HG03103 (cell line): ENCODE measurements at regions not wholly inside any gene's neighbourhood (a gene's known extent, or its start where the extent isn't known, plus 50 kb on each side); places are given as distances from the start of the nearest gene placed in this dataset.

Experiments used
- ATAC-seq: cut with Tn5 transposase; IDR thresholded peaks from one replicate; pipeline ENCODE4 v1.9.1; 2021; ENCODE audit warnings: low read depth; ENCODE audit not compliant: unreplicated experiment

DNA sequence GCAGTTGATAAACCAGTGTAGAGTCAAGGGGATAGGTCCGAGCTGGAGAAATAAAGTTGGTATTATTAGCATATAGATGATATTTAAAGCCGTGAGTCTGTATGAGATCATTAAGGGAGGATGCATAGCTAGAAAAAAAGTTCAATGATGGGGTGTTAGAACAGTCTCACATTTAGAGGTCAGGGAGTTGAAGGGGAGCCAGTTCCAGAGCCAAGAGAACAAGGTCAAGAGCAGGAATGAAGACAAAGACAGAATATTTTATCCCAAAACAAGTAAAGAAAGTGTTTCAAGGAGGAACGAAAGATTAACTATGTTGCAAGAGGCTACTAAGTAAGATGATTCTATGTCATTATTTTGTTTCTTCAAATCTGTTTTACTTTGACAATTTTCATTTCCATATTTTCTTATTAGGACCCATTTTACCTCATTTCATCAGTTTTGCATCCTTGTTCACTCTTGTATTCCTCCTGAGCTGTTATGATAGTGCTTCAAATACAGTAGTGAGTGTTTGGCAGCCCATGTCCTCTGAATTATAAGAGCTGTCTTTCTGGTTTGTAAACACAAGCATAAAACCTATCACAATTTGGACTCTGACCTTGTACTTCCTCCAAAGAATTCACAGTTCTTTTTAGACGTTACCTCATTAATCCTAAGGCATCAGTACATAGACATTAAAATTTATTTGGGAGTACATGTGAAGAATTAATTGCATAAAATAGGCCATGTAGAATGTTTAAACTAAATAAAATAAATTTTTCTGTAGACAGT is 695.7 kb upstream of the NECTIN3 start:
- ATAC-seq, result no peak

DNA sequence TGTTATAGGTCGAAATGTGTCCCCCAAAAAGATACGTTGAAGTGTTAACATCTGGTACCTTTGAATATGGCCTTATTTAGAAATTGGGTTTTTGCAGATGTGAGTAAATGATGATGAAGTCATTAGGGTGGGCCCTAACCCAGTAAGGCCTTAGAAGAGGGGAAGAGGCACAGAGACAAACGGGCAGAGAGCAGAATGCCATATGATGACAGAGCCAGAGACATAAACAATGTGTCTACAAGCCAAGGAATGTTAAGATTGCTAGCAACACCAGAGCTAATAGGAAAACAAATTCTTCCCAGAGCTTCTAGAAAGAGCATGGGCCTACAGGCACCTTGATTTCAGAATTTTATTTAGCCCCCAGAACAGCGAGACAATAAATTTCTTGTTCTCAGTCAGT is 693.1 kb upstream of the NECTIN3 start:
- no peak for ATAC-seq

DNA sequence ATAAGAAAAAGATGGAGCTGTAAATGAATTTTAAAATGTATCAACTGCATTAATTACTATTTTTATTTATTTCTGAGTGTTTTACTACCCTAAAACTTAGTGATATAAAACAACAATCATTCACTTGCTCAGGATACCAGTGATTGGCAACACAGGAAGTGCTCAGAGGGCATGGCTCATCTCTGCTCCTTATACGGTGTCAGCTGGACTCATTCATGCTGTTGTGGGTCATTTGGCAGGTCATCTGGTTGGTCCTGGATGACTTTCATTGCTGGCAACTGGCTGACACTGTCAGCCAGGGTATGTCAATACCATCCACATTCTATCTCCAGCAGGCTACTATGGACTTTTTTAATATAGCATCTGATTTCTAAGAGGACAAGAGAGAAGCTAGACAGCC is 689.6 kb upstream of the NECTIN3 start:
- ATAC-seq, result no peak

DNA sequence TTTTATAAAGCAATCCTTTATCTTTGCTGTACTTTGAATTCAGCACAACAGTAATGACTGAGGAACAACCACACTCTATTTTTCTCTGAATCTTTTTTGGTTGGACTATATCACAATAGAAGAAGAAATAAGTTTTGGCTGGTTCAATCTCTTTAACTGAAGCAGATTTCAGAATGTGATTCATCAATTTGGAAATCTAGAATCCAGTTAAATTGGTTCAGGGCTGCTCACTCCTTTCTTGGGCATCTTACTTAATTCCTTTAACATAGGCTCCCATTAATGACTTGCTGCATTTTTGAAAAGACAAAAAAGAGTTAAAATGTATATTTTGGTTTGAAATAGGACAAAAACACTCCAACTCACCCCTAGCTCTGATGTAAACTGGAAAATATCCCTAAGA is 688.3 kb upstream of the NECTIN3 start:
- ATAC-seq, result no peak

DNA sequence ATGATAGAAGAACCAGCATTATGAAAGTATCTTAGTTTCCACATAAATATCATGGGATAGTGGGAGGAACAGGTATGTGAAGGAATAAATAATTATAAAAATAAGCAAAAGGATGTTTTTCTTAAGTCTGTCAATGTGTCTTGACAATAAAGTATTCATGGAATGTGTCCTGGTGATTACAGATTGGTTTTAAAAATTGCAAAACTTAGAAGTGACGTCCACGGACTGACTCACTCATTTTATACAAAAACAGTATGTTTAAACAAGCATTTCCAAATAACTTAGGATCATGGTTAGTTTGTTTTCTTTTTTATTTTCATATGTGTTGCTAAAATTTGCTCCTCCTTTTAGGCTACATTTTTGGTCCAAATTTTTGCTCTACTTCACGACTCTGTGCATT is 687.0 kb upstream of the NECTIN3 start:
- no peak for ATAC-seq

DNA sequence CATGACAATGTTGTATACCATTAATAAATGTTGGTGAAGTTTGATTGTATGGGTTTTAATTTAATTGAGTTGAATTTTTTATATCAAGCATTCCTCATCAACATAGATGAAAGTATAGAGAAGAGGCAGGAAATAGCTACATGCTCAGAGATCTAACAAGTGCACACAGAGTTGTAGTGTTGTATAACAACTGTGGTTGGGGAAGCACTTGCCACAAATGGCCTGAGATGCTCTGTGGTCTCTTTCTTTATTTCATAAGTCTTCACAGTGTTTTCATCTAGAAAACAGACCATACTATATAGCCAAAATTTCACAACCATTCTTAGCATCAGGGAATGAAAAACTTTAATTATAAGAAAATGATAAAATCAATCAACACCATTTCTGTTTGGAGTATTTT is 682.6 kb upstream of the NECTIN3 start:
- ATAC-seq, result no peak

DNA sequence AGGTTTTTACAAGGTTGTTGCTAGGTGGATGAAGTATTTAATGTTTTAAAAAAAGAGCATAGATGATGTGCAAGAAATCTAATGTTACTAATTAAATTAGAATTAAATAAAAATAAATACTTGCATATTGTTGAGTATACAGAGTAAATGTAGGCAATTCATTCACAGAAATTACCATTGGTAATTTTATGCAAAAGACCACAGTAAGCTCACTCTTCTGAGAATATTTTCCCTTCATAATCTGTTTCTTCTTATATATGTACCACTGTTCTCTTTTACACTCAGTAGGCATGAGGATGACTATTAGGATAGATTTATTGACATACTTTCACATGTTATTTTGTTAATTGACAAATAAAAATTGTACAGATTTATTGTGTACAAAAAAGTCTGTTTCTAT is 681.2 kb upstream of the NECTIN3 start:
- no peak for ATAC-seq

DNA sequence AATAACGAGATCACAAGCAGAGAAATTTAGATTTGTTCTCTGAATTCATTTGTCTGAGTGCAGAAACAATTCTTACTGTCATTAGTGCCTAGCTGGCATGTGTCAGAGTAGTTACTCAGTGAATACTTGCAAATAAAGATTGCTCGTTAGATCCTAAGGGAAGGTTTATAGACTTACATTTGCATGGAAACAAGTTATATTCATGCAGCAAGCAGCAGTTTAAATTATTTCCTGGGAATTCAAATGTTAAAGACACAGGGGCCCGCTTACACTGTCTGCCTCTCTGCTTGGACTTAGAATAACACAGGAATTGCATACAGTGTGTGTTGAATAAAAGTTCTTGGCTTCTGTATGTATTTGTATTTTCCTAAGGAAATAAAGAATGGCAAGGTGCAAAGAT is 680.6 kb upstream of the NECTIN3 start:
- no peak for ATAC-seq

DNA sequence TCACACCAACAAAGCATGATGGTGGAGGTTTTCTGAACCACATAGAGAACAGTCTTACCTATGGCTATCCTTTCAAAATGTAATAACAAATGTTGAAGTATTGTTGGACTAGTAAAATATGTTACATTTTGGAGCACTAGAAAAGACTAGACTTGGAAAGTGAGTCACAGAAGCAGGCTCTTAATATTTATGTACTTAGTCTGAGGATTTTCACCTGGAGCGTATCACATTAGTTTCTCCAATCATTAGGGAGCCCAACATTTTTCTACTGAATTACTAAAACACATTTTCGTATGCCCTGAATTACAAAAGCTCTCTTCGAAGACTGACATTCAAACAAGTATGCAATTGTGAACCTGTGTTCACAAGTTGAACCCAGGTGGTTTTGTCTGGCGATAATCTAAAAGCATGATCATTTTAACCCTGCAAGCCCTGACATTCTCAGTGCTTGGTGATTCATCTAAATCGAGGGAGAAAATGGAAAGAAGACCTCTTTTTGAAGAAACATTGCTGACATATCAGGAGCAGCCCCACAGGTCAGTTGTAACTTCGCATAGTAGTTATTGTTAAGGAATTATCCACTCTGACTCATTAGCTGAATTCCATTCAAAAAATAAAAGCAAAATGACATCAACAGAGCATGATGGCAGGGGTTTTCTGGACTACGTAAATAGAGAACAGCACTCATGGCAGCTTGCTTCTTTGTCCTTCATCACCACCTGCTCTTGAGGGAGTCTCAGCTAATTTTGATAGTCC is 679.8 kb upstream of the NECTIN3 start:
- no peak for ATAC-seq

DNA sequence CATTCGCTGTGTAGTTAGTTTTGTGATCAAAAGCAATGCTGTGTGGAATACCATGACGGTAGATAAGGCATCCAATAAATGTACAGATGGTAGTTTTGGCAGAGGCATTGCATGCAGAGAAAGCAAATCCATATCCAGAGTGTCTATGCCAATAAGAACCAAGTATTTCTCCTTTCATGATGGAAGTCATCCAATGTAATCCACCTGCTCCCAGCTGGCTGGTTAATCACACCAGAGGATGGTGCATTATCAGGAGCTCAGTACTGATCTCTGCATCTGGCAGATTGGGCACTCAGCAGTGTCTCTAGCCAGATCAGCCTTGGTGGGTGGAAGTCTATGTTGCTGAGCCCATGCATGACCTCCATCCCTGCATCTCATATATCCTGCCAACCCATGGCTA is 677.7 kb upstream of the NECTIN3 start:
- no peak for ATAC-seq

DNA sequence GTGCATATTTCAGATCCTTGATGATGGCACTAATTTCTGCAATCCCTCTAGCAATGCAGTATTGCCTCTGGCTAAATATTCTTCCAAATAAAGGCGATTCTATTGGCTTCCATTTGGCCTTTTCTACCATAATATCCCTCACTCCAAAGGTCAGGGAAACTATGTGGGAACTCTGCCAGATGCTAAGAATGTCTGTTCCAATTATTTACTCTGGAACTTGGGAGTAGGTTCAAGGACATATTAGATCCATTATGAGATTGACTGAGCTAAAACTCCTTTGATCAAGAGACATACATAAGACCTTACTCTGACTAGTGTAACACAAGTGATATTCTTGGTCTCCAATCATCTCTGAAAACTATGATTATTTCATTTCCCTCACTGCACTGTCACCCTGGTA is 674.5 kb upstream of the NECTIN3 start:
- no peak for ATAC-seq

DNA sequence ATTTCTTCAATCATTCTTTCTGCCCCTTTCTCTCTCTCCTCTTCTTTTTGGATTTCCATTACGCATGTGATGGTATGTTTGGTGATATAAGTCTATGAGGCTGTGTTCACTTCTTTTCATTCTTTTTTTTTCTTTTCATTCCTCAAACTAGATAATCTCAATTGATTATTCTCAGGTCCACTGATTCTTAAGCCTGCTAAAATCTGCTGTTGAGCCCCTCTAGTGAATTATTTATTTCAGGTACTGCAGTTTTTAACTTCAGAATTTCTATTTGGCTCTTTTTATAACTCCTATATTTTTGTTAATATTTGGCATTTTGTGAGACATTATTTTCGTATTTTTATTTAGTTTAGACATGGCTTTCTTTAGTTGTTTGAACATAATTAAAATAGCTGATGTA is 671.3 kb upstream of the NECTIN3 start:
- no peak for ATAC-seq

DNA sequence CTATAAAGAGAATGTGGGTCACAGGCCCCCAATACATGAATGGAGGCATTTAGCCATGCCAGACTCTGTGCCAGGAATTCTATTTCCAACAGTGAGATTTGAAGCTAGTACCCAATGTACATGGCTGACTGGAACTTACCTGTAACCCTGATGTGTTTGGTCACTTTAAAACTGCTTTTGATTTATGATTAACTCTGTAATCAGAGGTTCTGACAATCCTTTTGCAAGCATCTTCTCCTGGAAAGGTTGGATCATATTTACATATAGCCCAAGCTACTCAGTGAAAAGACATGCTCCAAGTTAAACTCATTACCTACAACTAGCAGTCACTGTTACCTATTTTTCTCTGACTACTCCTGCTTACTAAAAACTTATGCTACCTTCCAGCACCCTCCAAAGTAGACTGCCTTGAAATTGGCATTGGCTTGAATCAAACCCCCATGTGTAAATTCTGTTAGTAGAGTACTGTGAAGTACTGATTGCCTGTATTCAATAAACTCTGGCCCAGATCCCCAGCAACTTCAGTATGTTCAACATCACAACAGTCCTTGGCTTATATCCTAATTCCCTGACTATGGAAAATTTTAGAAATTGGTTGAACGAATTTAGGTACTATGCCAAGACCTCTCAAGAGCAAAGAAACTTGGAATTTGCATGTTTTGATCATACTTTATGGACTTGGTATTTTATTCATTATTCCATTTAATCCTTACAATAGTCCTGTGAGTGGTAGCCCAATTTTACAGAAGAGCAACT is 665.6 kb upstream of the NECTIN3 start:
- ATAC-seq, result no peak

DNA sequence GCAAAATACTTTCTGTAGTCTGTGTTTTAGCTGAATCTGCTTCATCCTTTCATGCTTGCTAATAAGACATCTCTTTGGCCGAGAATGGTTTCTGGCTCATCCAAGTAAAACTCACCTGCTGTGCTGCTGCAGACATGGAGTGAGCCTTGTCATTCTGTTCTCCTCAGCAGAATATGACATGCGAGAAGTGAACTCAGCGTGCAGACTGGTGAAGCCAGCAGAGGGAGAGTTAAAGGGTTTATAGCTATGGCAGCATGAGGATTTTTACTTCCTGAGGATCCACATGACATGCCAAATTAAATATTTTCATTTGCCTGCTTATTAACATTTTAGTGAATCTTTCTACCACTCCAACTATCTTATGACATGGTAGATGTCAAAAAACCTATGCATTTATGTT is 658.4 kb upstream of the NECTIN3 start:
- ATAC-seq, result no peak

DNA sequence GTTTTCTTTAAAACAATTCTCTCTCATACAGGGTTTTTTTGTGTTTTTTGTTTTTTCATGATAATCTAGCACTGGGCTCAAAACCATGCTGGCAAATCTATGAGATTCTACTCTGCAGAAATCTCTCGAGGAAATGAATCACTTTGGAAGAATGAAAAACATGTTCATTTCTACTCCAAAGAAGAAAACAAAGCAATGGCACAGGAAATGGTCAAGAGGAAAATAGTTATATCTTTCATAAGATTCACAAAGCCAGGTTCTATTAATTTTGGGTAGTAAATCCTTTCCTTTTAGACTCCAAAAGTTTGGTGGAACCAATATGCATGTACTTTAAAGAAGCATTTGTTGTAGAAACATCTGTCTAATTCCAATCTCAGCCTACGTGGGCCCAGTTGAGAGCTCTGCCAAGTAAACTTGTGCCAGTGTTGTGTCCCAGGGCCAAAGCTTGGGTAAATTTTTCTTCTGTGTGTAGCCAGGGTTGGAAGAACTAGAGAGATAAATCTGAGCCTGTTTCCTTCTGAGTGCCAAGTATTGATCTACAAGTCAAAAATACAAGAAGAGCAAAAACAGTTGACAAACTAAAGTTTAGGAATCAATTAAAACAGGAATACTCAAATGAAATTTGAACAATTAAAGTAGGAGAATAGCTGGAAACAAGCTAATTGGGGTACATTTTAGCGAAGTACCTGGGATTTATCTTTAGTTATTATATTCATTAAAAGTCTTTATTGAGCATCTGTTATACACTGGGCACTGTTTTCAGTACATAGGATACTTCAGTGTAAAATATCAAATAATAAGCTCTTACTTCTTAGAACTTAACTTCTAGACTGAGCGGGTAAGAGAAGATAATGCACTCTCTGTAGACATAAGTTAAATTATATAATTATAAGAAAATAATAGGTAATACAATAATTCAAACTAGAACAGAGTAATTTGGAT is 657.5 kb upstream of the NECTIN3 start:
- no peak for ATAC-seq

DNA sequence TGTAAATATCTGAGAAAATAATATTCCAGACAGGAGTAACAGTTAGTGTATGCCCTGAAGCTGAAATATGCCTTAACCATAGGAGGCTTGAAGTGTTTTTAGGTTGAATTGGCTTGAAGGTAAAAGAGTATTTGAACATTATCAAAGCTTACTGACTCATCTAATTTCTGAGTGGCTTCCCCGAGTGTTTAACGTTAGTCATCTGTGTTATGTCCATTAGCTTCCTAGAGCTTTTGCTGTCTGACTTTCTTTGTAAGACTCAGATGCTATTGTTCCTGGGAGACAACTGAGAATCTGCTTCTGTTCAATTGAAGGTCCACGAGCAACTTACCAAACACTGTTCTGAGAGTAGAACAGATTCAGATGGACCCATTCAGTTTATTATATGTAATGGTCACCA is 656.8 kb upstream of the NECTIN3 start:
- no peak for ATAC-seq

DNA sequence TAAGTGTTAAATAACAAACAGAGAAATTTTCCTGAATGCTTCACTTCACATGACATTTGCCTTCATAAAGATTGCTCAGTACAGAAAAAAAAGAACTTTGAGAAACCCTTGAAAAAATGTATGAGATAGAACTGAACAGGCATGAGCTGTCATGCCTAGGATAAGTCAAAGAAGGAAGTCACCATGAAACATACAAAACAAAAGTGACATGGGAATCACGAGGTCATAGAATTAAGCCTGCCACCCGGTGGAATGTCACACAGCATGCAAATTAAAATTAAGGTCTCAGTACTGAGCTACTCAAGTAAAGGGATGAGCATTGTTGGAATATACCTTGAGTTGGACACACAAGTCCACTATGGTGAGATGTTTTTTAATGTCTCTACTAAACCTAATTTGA is 652.5 kb upstream of the NECTIN3 start:
- no peak for ATAC-seq

DNA sequence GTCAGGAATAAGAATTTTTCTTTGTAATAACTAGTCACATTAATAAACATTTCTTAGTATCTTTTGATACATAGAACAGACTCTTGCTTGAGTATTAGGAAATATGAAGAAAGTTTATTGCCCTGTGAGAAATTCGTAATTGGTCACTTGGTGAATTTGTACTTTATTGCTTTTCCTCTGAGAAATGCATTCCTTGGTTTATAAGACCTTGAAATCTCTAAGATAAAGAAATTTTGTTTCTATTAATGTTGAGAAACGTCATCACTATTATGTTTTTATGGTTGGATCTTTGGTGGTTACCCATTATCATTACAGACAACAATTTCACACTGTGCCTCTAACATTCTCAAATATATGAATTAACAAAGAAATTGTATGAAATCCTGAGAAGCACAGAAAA is 652.0 kb upstream of the NECTIN3 start:
- no peak for ATAC-seq

DNA sequence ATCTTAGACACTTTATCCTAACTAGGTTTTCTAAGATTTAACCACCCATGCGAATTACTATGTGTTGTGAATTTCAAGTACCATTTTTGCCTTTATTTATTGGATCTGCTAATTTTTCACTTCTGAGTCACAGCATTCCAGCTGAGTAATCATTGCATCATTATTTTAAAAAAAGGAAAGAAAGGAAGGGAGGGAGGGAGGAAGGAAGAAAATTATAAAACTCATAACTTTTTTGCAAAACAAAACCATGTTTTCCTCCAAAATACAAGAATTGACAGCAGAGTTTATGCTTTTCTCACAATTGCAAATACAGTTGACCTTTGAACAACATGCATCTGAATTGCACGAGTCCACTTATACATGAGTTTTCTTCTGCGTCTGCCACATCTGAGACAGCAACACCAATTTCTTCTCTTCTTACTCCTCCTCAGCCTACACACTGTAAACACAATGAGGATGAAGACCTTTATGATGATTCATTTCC is 651.4 kb upstream of the NECTIN3 start:
- ATAC-seq, result no peak

DNA sequence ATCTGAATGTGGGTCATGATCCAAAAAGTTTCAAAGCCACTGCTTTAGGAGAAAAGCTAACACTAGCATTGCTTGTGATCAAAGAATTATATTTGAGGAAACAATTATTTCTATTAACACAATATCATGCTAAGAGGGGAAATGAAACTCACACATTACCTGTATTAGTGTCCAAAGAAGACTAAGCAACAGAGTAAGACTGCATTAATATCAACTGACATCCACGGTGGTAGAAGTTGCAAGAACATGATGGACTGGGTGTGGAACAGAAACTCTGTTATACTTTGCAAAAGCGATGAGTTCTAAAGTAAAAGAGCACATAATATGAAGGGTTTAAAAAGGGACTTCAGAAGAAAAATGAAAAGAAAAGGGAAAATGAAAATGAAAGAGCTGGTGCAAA is 648.3 kb upstream of the NECTIN3 start:
- ATAC-seq, result no peak
